ENCODE measurements at regions not wholly inside any gene's neighbourhood (a gene's known extent, or its start where the extent isn't known, plus 50 kb on each side); places are given as distances from the start of the nearest gene placed in this dataset.
A peak's percentile ranks its signal among the peaks of the same experiment; 100 is the strongest.

GRCh38 chr4:57426779-57427395 is 316.7 kb upstream of the IGFBP7 start:
- no peak overlapping the region for H3K4me3 ChIP-seq
- no peak overlapping the region for H3K27ac ChIP-seq (ENCODE audit: low read depth in 1 of 2, low read length in 1 of 2)
- WGBS, 2 donors, result 10 to 12% methylated on average over 11 of the region's 11 CpGs
- TF ChIP-seq, protein P1, sequence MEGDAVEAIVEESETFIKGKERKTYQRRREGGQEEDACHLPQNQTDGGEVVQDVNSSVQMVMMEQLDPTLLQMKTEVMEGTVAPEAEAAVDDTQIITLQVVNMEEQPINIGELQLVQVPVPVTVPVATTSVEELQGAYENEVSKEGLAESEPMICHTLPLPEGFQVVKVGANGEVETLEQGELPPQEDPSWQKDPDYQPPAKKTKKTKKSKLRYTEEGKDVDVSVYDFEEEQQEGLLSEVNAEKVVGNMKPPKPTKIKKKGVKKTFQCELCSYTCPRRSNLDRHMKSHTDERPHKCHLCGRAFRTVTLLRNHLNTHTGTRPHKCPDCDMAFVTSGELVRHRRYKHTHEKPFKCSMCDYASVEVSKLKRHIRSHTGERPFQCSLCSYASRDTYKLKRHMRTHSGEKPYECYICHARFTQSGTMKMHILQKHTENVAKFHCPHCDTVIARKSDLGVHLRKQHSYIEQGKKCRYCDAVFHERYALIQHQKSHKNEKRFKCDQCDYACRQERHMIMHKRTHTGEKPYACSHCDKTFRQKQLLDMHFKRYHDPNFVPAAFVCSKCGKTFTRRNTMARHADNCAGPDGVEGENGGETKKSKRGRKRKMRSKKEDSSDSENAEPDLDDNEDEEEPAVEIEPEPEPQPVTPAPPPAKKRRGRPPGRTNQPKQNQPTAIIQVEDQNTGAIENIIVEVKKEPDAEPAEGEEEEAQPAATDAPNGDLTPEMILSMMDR (IDR thresholded peaks at IDR 0.05; ENCODE audit: control extremely low read depth, extremely low read depth), result peak; percentile 40
- no peaks in the 10 kb centered on the region for H3K27me3 ChIP-seq (ENCODE audit: control insufficient read depth in 3 of 3, insufficient read depth in 3 of 3, low read length in 2 of 3)
- H3K9ac ChIP-seq (ENCODE audit: insufficient read depth in 1 of 2, low read length in 2 of 2), result no peak overlapping the region
- H3K36me3 ChIP-seq (ENCODE audit: control insufficient read depth in 4 of 4, insufficient read depth in 4 of 4, low read length in 4 of 4), result no peaks in the 10 kb centered on the region
- DNase-seq, result peak; percentile 73 to 82 (median 74)
- H3K9me3 ChIP-seq (ENCODE audit: control insufficient read depth in 4 of 4, insufficient read depth in 3 of 4, low read length in 3 of 4), result no peaks in the 10 kb centered on the region
- no peaks in the 10 kb centered on the region for H3K4me1 ChIP-seq (ENCODE audit: control insufficient read depth in 5 of 5, insufficient read depth in 5 of 5, low read length in 5 of 5)
- ATAC-seq (ENCODE audit: insufficient read depth, low FRiP score), result peak; percentile 50

DNA sequence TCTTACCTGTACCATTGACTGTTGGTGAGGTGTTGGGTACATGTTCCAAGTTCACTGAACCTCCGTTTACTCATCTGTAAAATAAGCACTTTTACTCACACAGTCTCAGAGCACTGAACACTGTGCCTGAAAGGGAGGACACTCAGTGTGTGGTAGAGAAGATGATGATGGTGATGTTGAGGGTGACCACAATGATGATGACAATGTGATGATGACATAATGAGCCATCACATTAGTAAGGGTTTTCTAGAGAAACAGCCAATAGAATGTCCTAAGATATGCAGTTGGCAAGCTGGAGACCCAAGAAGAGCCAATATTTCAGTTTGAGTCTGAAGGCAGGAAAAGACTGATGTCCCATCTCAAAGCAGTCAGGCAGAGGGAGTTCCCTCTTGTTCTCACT is 315.4 kb upstream of the IGFBP7 start:
- Histone ChIP-seq H3K9me3 (ENCODE audit: control insufficient read depth in 4 of 4, insufficient read depth in 3 of 4, low read length in 3 of 4) (no peaks in the 10 kb centered on the region), H3K27ac (ENCODE audit: low read depth in 1 of 2, low read length in 1 of 2) (no peak overlapping the region), H3K4me3 (no peak overlapping the region), H3K36me3 (ENCODE audit: control insufficient read depth in 4 of 4, insufficient read depth in 4 of 4, low read length in 4 of 4) (no peaks in the 10 kb centered on the region), H3K27me3 (ENCODE audit: control insufficient read depth in 3 of 3, insufficient read depth in 3 of 3, low read length in 2 of 3) (no peaks in the 10 kb centered on the region), H3K4me1 (ENCODE audit: control insufficient read depth in 5 of 5, insufficient read depth in 5 of 5, low read length in 5 of 5) (no peaks in the 10 kb centered on the region), H3K9ac (ENCODE audit: insufficient read depth in 1 of 2, low read length in 2 of 2) (no peak overlapping the region)
- no peak for ATAC-seq (ENCODE audit: insufficient read depth, low FRiP score)
- WGBS, 2 donors, result 80 to 89% methylated on average over 1 of the region's 1 CpG
- TF ChIP-seq, protein P1 (IDR thresholded peaks at IDR 0.05; ENCODE audit: control extremely low read depth, extremely low read depth), result no peak
- DNase-seq, result no peak

DNA sequence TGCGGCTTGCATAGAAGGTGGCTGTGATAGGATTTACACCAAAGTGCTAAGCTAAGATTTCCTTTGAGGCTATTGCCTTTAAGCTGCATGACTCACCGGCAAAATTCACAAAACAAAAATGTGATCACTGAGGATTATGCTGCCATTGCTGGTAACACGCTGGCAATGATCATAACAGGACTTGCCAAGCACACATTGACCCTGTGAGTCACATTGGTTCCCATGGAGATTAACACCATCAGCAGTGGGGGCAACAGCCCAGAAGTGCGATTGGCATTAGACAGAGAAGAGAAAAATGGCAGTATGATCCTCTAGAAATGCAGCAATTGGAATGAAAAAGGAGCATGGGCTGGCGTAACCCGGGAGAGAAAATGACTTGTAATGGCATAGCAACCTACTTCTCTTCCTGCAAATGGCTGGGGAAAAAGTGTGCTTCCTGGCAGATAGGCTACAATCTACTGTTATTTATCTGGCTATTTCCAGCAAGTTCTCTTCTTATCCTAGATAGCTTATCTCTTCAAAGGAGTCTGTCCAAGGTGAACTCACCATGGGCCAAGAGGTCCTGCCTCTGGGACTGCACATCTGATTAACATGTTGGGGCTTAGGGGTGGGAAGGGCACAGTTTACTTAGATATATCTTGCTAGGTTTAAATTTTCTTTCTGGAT is 314.2 kb upstream of the IGFBP7 start:
- DNase-seq (no peak), ATAC-seq (ENCODE audit: insufficient read depth, low FRiP score) (peak; percentile 33)
- Histone ChIP-seq H3K9ac (ENCODE audit: insufficient read depth in 1 of 2, low read length in 2 of 2) (no peak overlapping the region), H3K9me3 (ENCODE audit: control insufficient read depth in 4 of 4, insufficient read depth in 3 of 4, low read length in 3 of 4) (no peaks in the 10 kb centered on the region), H3K36me3 (ENCODE audit: control insufficient read depth in 4 of 4, insufficient read depth in 4 of 4, low read length in 4 of 4) (no peaks in the 10 kb centered on the region), H3K27ac (ENCODE audit: low read depth in 1 of 2, low read length in 1 of 2) (no peak overlapping the region), H3K4me1 (ENCODE audit: control insufficient read depth in 5 of 5, insufficient read depth in 5 of 5, low read length in 5 of 5) (no peaks in the 10 kb centered on the region), H3K27me3 (ENCODE audit: control insufficient read depth in 3 of 3, insufficient read depth in 3 of 3, low read length in 2 of 3) (no peaks in the 10 kb centered on the region), H3K4me3 (no peak overlapping the region)
- 65 to 68% methylated on average over 6 of the region's 6 CpGs for WGBS, 2 donors
- TF ChIP-seq, protein P1 (IDR thresholded peaks at IDR 0.05; ENCODE audit: control extremely low read depth, extremely low read depth), result no peak
